ENCODE measurements at regions not wholly inside any gene's neighbourhood (a gene's known extent, or its start where the extent isn't known, plus 50 kb on each side); places are given as distances from the start of the nearest gene placed in this dataset.
"Not testable (repeated sequence)": the region's sequence is repeated elsewhere in the genome, so short reads cannot be mapped to it uniquely, and the experiment has no call there.

DNA sequence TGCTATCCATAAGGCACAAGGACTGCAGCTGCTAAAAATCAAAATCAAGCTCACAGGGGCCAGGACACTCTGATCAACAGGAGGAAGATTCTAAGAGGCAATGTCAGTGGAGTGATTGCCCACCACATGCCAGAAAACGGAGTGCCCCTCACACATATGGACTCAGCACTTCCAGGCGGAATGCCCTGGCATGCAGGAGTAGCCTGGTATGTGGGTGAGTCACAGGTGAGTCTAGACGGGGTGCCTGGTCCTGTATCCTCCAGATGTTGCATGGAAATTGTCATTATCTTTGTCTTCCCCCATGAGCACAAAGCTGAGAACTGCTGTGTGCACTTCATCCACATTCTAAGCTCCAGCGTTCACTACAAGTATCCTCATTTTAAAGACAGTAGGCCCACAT lies 129.2 kb upstream of the FOXD4L5 start:
- DNase-seq: not testable (repeated sequence)

DNA sequence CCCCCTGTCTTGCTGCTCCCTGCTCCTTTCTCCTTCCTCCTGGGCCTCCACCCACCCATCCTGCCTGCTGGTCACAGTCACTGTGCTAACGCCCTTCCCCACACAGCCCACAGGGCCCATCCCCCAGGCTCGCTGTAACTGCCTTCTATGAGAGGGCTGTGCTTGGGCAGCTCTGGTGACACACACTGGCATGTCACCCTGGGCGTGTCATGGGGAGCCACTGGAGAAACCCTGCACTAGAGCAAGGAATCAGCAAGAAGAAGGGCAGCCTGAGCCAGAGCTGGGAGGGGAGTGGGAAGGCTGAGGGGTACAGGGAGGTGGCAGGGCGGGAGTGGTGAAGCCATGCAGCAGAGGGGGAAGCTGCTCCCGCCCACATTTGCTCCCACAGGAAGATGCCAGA lies 128.4 kb upstream of the FOXD4L5 start:
- DNase-seq: not testable (repeated sequence)

DNA sequence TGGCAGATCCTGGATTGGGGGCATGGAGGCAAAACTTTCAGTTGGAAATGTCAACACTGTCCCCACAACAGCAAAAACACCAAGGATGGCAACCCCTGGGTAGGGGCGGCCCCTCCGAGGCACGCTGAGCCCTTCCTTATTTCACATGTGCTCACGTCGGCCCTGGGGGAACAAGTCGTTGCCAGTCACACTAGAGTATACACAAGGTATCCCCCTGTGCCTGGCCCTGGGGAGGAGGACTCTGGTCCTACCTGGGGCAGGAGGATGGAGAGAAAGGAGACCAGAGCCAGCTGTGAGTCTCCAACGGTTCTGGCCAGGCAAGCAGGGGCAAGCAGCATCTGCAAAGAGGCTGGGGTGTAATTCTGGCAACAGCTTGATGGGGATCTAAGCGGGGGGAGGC lies 126.9 kb upstream of the FOXD4L5 start:
- DNase-seq: no peak

DNA sequence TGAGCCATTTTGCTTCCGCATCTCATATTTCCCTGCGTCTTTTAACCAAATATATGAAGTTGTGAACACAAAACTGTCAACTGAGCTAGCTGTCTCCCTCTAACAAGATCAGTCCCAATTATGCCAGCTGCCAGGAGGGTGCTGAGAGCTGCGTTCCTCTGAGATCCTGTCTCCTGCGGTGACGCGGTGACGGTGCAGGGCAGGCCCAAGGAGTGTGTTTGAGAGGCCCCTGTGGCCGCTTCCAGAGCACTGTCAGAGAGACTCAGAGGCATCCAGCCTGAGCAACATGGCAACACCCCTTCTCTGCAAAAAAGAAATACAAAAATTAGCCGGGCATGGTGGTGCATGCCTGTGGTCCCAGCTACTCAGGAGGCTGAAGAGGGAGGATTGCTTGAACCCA lies 126.3 kb upstream of the FOXD4L5 start:
- DNase-seq: no peak

DNA sequence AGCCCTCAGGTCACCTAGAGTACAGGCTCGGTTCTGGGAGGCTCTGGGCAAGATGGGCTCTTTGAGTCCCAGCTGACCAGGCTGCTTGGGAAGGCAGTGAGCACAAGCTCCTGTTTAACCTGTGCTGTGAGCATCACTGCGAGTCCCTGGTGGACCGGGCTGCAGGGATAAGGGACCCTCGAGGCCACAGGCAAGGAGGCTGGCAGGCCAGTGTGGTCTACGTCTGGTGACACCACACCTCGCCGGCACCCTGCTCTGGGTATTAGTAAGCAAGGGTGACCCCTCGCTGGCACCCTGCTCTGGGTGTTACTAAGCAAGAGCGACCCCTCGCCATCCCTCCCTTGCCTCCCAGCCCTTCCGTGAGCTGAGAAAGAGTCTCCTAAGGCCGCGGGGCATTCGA lies 125.9 kb upstream of the FOXD4L5 start:
- DNase-seq: no peak

DNA sequence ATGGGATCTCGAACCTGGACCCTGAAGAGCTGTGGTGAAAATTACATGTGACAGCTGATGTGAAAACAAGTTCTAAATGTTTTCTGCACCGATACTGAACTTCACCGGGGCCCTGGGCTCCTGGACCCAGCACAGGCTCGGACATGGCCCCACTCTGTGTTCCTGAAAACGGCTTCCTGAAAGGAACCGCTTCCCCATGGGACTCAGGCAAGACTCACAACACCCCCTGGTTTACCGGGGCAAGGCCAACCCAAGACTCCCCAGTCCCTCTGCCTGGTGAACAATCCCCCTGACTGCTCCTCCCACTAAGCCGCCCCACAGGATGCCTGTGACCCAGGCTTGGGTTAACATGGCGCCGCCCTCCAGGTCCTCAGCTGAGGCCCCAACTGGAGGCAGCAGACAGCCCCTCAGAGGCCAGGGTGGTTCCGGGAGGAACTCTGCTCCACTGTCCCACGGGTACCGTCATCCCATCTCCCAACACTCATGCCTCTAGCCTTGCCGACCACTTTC lies 124.5 kb upstream of the FOXD4L5 start:
- DNase-seq: no peak

DNA sequence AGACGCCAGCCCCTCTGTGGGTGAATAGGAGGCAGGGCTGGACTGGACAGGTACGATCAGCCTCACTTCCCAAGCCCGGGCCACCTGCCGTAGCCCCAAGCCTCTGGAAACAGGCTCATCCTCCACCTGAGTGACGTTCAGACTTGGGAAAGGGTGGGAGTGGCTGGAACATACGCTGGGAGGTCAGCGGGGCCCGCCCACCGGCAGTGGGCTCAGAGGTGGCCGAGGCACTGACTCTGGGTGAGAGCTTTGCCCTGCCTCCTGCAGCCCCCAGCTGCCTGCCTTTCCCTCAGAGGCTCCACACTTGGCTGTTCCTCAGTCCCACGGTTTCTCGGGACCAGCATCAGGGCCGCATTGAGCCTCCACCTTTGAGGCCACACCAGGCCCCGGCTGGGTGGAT lies 123.8 kb upstream of the FOXD4L5 start:
- DNase-seq: not testable (repeated sequence)

DNA sequence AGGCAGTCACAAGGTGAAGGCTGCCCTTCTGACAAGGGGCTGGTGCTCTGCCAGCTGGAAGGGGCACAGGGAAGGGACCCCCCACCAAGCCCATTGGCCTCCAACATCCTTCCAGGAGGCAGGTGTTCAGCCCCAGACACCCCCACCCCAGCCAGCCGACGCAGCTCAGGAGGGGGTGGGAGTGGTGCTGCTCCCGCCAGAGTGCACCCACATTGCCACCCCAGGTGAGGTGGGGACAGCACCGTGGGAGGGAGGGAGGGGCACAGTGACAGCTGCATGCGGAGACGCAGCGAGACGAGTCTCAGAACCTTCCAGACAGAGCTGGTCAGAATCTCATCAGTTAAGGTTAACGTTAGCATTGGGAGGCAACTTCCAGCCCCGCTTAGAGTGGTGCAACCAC lies 121.6 kb upstream of the FOXD4L5 start:
- DNase-seq: not testable (repeated sequence)

DNA sequence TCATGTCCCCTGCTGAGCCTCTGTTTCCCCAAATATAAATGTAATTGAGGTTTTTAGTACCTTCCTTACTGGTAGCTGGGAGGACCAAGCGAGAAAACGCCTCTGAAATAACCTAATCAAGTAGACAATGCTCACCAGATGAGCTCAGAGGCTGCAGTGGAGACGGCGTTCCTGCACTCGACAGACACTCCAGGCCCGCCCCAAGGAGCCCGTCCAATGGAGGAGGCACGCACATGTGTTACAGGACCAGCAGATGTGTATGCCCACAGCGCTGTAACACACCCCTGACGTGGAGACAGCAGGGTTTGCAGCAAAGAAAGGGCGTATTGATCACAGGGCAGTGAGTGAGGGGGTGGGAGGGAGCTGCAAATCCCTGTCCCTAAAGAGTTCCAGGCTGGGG lies 120.8 kb upstream of the FOXD4L5 start:
- not testable (repeated sequence) for DNase-seq

DNA sequence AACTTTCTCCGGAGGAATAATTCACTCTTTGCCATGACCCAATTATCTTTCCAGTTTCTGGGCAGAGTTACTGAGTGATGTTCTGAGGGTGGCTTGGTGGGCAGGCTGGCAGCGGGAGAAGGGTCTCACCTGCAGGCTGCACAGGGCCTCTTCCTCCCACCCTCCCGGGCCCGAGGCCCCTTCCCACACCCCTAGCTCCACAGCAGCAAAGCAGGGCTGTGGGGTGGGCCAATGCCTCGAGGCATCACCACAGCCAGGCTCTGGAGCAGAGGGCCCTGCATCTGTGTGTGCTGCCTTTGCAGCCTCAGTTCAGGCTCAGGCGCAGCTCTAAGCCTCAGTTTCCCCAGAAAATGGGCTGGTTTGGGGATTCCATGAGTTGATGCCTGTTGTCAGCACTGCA lies 120.2 kb upstream of the FOXD4L5 start:
- DNase-seq: no peak

DNA sequence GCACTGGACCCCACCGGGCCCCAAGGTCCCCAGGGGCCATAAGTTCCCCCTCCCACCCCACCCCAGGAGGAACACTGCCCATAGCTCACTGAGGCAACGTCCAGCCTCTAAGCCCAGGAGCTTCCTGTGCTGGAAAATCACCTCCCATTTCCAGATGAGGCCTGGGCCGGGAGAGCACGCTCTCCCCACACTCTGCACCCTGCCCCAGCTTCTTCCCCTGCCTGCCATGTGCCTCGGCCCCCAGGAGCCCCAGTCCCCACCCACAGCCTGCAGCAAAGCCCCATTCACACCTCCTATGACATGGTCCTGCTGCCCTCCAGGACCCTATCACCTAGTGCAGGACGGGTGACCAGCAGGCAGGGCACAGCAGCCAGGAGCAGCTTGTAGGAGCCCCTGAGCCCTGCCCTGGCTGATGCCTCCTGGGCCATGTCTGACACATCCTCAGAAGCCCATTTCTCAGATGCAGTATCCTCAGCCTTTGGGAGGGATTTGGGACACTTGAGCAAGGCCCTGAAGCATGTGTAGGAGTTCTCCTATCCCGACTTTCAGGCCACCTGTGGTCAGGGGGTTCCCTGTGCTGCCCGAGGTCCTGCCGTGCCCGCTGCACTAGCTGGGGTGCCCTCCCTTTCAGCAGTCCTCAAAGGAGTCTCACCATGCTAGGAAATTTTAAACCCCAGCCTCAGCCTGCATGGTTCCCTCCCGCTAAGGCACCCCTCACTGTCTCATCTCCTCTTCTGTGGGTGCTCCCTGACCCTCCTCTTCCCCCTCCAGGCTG lies 119.4 kb upstream of the FOXD4L5 start:
- no peak for DNase-seq

DNA sequence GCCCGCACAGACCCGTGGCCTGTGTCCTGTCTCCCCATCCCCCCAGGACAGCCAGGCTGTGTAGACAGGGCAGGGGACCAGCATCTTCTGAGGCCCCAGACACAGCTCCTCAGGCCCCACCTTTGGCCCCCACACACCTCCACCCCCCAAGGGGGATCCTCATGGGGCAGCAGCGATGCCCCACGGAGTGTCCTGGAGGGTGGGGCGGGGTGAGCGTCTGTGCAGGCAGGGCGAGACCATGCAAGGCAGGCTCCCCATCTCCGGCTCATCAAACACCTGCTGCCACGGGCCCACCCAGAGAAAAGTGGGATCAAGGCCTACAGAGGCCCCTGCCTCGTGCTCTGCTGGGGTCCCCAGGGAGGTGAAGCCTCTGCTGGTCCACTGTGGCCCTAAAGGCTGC lies 118.7 kb upstream of the FOXD4L5 start:
- DNase-seq: no peak

DNA sequence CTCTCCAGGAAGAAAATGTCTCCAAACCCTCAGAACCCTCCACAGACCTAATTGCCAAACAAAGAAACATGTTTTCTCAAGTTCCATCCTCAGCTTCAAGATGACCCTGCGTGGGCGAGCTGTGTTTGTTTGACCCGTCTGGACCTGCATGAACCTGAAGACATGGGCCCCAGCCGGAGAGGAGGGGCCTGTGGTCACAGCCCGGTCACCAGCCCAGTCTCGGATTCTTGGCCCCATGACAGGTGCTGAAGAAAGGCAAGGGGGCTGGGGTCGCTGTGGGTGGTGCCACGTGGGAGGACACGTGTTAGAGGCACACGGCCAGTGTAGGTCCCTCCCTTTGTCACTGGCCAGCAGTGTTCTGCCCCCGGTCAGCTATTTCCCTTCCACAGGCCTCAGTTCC lies 118.1 kb upstream of the FOXD4L5 start:
- DNase-seq: not testable (repeated sequence)

DNA sequence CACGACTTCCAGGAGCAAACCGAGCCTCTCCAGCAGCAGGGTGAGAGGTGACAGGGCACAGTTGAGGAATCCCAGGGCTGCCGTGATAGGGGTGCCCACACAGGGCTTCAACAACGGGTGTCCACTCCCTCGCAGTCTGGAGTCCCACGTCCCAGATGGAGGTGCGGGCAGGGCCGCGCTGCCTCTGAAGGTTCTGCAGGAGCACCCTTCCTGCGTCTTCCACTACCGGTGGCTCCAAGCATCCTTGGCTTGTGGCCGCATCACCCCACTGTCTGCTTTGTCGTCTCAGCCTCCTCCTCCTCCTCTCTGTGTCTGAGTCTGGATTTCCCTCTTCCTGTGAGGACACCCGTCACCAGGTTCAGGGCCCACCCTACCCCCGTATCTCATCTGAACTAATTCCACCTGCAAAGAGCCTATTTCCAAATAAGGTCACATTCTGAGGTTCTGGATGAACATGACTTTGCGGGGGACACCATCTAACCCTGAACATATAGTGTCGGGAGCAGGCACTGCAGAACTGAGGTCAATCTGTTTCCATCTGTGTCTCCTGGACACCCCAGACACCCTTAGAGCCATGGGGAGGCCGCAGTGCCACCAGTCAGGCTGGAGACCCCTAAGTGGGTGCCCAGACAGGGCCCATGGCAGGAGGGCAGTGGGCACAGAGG lies 117.3 kb upstream of the FOXD4L5 start:
- not testable (repeated sequence) for DNase-seq

DNA sequence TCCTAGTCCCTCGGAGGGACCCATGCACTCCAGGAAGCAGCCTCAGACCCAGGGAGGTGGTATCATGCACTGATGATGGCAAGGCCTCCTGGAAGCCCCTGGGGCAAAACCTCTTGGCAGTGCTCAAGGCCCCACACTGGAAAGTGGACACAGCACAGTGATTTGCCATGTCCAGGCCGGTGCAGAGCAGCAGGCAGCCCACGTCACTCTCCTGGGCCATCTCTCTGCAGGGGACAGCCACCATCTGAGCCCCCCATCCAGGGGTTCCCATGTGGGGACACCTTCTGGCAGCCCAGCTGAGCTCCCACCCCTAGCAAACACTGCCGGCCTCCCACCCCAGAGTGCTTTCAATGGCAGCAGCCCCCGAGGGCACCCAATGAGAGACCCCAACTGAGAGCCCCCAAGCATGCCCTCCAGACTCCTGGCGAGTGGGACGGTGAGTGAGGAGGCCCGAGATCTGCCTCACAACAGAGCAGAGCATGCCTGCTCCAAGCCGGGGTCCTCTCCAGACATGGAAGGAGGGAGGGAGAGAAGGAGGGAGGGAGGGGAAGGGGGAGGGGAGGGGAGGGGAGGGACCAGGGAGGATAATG lies 116.5 kb upstream of the FOXD4L5 start:
- not testable (repeated sequence) for DNase-seq

DNA sequence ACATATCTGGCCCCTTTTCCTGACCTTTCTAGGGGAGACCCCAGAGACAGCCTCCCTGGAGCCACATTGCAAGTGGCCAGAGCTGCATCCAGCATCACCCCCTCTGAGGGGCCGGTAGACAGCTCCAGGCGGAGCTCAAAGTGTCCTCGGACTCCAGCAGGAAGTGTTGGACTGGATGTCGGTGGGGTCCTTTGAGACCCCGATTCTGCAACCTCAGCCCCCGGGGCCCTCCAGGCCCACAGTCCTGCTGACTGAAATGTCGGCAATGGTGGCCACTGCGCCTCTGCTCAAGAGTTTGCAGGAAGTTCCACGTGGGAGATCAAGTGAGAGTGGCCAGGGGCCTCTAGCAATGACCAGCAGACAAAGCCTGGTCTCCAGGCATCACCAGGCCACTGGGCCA lies 115.9 kb upstream of the FOXD4L5 start:
- no peak for DNase-seq

DNA sequence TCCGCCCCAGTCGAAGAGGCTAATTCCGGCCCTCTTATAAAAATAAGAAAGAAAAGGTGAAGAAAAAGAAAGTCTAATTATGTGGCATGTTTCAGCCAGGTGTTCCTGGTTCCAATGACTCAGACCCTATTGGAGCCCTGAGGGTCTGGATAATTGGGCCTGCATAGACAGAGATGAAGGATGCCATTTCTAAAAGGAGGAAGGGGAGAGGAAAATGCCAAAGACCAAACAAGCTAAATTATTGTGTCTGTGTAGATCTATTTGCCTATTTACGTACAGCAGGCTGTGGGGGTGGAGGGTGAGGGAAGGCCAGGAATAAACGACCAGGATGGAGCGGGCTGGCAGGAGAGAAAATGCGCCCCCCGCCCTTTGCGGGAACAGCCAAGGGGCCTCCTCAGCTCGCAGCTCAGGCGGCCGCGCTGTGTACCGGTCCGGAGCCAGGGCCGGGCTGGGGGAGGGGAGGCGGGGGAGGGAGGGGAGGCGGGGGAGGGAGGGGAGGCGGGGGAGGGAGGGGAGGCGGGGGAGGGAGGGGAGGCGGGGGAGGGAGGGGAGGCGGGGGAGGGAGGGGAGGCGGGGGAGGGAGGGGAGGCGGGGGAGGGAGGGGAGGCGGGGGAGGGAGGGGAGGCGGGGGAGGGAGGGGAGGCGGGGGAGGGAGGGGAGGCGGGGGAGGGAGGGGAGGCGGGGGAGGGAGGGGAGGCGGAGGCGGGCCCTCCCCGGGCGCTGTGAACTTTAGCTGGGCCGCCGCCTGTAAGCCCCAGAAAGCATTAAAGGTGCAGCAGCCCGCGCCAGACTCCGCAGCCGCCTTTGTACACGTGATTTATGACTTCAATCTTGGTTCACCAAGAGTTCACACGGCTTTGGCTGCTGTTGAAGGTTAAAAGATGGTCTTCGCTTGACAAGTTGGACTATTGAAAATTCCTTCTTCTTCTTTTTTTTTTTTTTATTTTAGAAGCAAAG lies 113.0 kb upstream of the FOXD4L5 start:
- not testable (repeated sequence) for DNase-seq

DNA sequence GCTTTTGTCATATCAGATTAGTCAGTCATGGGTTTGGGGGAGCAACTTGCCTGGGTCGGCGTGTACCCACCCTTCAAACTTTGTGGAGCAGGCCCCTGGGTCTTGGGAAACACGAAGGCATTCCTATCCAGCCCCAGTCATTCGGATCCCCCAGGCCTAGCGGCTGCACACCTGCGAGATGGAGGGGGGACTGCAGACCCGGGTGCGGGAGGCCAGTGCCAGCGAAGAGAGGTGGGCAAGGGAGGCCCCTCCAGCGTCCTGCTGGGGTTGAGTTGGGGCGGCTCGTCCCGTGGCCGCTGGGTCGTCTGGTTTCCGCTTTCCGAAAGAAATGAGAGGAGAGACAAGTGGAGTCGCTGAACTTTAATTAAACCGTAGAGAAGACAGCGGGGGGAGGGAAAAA lies 112.2 kb upstream of the FOXD4L5 start:
- not testable (repeated sequence) for DNase-seq

DNA sequence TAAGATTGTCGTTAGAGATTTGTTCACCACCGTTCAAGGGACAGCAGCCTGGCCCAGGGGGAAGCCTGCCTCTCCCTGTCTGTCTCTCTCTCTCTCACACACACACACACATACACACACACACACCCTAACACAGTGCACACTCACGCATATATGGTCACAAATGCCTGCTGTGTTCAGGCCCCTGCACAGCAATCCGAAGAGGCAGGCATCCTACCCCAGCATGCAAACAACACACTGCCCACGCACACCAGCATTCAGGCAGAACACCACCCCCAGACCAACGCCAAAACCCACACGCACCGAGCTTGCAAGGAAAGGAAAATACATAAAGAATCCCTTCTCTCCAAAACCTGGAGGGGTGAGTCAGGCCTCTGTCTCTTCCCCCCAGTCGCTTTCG lies 111.6 kb upstream of the FOXD4L5 start:
- DNase-seq: not testable (repeated sequence)

DNA sequence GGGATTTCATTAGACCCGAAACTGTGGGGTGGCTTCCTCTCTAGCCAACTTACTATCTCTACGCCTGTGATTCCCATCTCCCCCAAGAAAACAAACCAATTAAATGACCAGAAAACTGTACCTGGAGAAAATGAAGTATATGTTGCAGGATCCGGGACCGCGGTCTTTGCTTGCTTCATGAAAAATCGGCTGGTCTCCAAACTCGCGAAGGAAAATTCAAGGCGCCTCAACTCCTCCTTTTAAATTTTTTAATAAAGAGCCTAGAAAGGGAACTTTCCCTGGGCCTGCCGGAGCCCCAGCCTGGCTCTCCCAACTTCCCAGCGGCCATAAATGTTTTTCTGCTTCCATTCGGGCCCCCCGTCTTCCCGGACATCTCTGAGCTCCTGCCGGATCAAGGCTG lies 110.8 kb upstream of the FOXD4L5 start:
- DNase-seq: not testable (repeated sequence)

DNA sequence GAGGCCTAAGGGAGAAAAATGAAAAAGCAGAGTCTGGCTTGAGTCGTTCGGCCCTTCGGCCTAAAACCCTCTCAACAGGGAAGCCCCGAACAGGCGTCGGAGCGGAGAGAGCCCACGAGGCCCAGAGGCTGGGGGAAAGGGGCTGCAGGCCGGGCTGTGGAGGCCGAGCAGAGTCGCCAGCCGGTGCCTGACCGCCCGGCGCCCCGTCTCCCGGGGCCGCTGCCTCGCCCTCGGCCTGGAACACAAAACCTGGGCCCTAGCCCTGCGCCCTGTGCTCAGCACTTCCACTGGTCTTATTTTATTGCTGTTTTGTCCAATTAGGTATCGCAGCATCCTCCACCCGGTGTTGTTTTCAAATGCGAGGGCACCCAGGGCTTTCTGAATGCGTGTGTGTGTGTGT lies 110.1 kb upstream of the FOXD4L5 start:
- DNase-seq: not testable (repeated sequence)

DNA sequence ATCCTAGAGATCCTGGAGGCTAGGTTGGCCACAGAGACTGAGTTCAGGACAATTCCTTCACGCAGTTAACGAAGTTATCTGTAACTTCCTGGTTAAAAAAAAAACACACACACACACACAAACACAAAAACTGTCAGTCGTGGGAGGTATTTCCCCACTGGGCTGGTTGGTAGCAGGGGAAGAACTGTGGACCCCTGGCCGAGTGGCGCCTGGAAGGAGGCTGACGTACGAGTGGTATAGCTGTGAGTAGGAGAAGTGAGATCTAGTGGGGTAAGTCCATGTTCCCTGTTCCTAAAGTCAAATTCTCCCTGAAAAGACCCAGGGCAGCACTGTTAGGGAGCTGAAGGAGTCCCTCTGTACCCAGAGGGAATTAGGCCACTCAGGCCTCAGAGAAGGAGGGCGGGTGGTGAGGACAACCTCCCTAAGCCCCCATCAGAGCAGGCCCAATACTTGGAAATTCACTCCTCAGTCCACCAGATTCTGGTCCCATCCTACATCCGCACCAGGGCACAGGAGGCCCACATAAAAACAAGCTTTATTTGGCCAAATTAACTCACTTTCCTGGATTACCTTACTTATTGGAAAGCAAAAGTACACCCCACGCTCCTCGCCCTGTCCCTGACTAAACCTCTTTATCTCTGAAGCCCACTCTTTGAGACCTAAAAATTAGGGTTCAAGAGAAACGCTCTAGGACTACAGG lies 108.3 kb upstream of the FOXD4L5 start:
- DNase-seq: not testable (repeated sequence)
